K562 (cell line): ENCODE measurements at regions not wholly inside any gene's neighbourhood (a gene's known extent, or its start where the extent isn't known, plus 50 kb on each side); places are given as distances from the start of the nearest gene placed in this dataset.

ENCODE experiments used
- EZH2 ChIP-seq: IDR thresholded peaks from 2 replicates; pipeline ENCODE4 v1.6.1; 2012; ENCODE audit warnings: low read depth, mild to moderate bottlenecking, inconsistent platforms, low read length, borderline replicate concordance
- GTF2F1 ChIP-seq: IDR thresholded peaks from 2 replicates; pipeline ENCODE4 v1.6.1; 2011; ENCODE audit warnings: low read depth, low read length, improper control_type of control experiment
- HLTF ChIP-seq: fragments of 450-650 bp; IDR thresholded peaks from 2 replicates; pipeline ENCODE4 v1.6.1; 2016
- KDM2B ChIP-seq: fragments of 250-450 bp; sonication (Bioruptor Pico); IDR thresholded peaks from 2 replicates; pipeline ENCODE4 v1.8.0; 2021; ENCODE audit warnings: mild to moderate bottlenecking, moderate library complexity
- NRF1 ChIP-seq, 2 experiments: fragments of 450-650 bp; IDR thresholded peaks in 1 of 2; conservative IDR thresholded peaks in 1 of 2; 2 replicates each; pipeline ENCODE4 v1.6.1; 2014; ENCODE audit warnings: mild to moderate bottlenecking in 2 of 2
- RFX5 ChIP-seq: IDR thresholded peaks from 2 replicates; pipeline ENCODE4 v1.6.1; 2011; ENCODE audit warnings: low read depth, mild to moderate bottlenecking, improper control_type of control experiment, low read length
- SREBF2 ChIP-seq: sonication (generic); formaldehyde crosslinking; IDR thresholded peaks from 2 replicates; pipeline ENCODE4 v1.4.0; 2020; ENCODE audit warnings: mild to moderate bottlenecking, missing genetic modification reagents
- XRCC5 ChIP-seq: fragments of 200-400 bp; formaldehyde crosslinking; IDR thresholded peaks from 2 replicates; pipeline ENCODE4 v1.6.1; 2017; ENCODE audit warnings: low read depth, mild to moderate bottlenecking, low read length
- ZNF274 ChIP-seq: IDR thresholded peaks from 2 replicates; pipeline ENCODE4 v1.6.1; 2011; ENCODE audit warnings: low read depth, mild to moderate bottlenecking, low read length, moderate library complexity, borderline replicate concordance

DNA sequence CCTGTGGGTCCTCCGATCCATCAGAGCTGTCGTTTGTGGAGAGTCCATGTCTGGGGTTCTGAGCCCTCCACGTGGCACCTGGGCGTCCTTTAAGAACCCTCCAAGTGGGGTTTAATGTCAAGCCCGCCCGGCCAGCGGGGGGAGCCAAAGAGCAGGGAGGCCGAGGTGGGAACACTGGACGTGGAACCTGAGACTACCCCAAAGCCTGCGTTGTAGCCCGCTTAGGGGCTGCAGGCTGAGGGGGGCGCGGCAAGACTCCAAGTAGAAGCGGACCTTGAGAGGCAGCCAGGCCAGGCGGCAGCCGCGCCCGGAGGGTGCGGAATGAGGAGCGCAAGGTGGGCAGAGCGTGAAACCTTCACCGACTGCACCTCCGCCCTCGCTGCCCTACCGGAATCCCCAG is 126.2 kb upstream of the ATP10A start:
- TF ChIP-seq XRCC5 = no peak
- TF ChIP-seq ZNF274 = no peak
- no peak for TF ChIP-seq HLTF
- no peak for TF ChIP-seq NRF1 (conservative IDR thresholded peaks at IDR 0.05 in 1 of 2, IDR thresholded peaks at IDR 0.05 in 1 of 2)
- no peak for TF ChIP-seq RFX5
- TF ChIP-seq SREBF2 (CRISPR knock-in tag) = no peak
- TF ChIP-seq EZH2 = no peak
- no peak for TF ChIP-seq GTF2F1
- no peak for TF ChIP-seq KDM2B (CRISPR knock-in tag)
